Uterus (tissue), 2 donors: ENCODE measurements at regions not wholly inside any gene's neighbourhood (a gene's known extent, or its start where the extent isn't known, plus 50 kb on each side); places are given as distances from the start of the nearest gene placed in this dataset.
"Not testable (repeated sequence)": the region's sequence is repeated elsewhere in the genome, so short reads cannot be mapped to it uniquely, and the experiment has no call there.

Experiments
- CTCF ChIP-seq, 4 experiments: fragments of 200-600 bp in 2 of 4; fragments of 450-650 bp in 2 of 4; sonication (generic) in 2 of 4; IDR thresholded peaks; one replicate each; pipeline ENCODE4 v1.5.1; 2016 to 2019; ENCODE audit warnings: antibody characterized with exemption in 4 of 4, mild to moderate bottlenecking in 2 of 4, moderate library complexity in 1 of 4
- POLR2A ChIP-seq, 2 donors: fragments of 450-650 bp; IDR thresholded peaks; one replicate each; pipeline ENCODE4 v1.6.1; 2016; ENCODE audit warnings: antibody characterized with exemption in 2 of 2, mild to moderate bottlenecking in 1 of 2, moderate library complexity in 1 of 2

- TF ChIP-seq CTCF, POLR2A (IDR thresholded peaks at IDR 0.05): not testable (repeated sequence)
Measured at GRCh38 chr4:60921735-60922134, 278.4 kb upstream of the ADGRL3 start.
